ENCODE measurements at regions not wholly inside any gene's neighbourhood (a gene's known extent, or its start where the extent isn't known, plus 50 kb on each side); places are given as distances from the start of the nearest gene placed in this dataset.
"Not testable (repeated sequence)": the region's sequence is repeated elsewhere in the genome, so short reads cannot be mapped to it uniquely, and the experiment has no call there.

DNA sequence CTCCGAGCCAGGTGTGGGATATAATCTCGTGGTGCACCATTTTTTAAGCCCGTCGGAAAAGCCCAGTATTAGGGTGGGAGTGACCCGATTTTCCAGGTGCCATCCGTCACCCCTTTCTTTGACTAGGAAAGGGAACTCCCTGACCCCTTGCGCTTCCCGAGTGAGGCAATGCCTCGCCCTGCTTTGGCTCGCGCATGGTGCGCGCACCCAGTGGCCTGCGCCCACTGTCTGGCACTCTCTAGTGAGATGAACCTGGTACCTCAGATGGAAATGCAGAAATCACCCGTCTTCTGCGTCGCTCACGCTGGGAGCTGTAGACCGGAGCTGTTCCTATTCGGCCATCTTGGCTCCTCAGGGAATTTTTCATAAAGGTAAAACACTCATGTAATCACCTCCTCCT is 63.9 kb downstream of the RWDD3 start:
- H3K9me3 ChIP-seq (ENCODE audit: insufficient read depth, low read depth, low read length); H3K4me3 ChIP-seq (ENCODE audit: low read length); H3K27me3 ChIP-seq (ENCODE audit: insufficient read depth, low read length); H3K27ac ChIP-seq (ENCODE audit: low read length); H3K9ac ChIP-seq (ENCODE audit: low read depth, low read length); H3K36me3 ChIP-seq (ENCODE audit: insufficient read depth, low read depth, low read length); H3K4me1 ChIP-seq (ENCODE audit: insufficient read depth, low read length): not testable (repeated sequence)

GRCh38 chr1:95301091-95301490 is 67.1 kb downstream of the RWDD3 start:
- Histone ChIP-seq H3K9me3 (ENCODE audit: insufficient read depth, low read depth, low read length) (no peaks in the 10 kb centered on the region), H3K27ac (ENCODE audit: low read length) (no peak overlapping the region), H3K27me3 (ENCODE audit: insufficient read depth, low read length) (no peaks in the 10 kb centered on the region), H3K4me3 (ENCODE audit: low read length) (no peak overlapping the region), H3K36me3 (ENCODE audit: insufficient read depth, low read depth, low read length) (no peaks in the 10 kb centered on the region), H3K4me1 (ENCODE audit: insufficient read depth, low read length) (no peaks in the 10 kb centered on the region), H3K9ac (ENCODE audit: low read depth, low read length) (no peak overlapping the region)

DNA sequence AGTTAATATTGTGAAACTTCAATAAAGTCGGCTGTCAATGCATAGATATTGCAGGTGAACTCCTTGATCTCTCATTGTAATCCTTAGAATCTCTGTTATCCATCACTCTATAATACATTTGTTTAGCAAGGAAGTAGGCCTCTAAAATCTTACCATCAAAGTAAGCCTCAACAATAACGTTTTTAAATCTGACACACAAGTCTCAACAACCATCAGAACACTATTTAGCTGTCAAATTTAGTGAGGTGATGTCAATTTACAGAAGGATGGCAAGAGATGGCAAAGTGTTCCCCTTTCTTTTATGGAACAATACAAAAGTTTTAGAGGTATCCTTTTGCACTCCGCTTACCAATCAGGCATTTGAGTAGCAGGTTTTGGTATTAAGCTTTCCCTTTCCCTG is 67.6 kb downstream of the RWDD3 start:
- no peaks in the 10 kb centered on the region for H3K27me3 ChIP-seq (ENCODE audit: insufficient read depth, low read length)
- no peaks in the 10 kb centered on the region for H3K4me1 ChIP-seq (ENCODE audit: insufficient read depth, low read length)
- no peaks in the 10 kb centered on the region for H3K36me3 ChIP-seq (ENCODE audit: insufficient read depth, low read depth, low read length)
- H3K9ac ChIP-seq (ENCODE audit: low read depth, low read length) = no peak overlapping the region
- no peak overlapping the region for H3K4me3 ChIP-seq (ENCODE audit: low read length)
- H3K9me3 ChIP-seq (ENCODE audit: insufficient read depth, low read depth, low read length) = no peaks in the 10 kb centered on the region
- no peak overlapping the region for H3K27ac ChIP-seq (ENCODE audit: low read length)

GRCh38 chr1:95304803-95305202 is 70.8 kb downstream of the RWDD3 start:
- Histone ChIP-seq H3K27me3 (ENCODE audit: insufficient read depth, low read length) (no peaks in the 10 kb centered on the region), H3K9me3 (ENCODE audit: insufficient read depth, low read depth, low read length) (no peaks in the 10 kb centered on the region), H3K36me3 (ENCODE audit: insufficient read depth, low read depth, low read length) (no peaks in the 10 kb centered on the region), H3K4me3 (ENCODE audit: low read length) (no peak overlapping the region), H3K9ac (ENCODE audit: low read depth, low read length) (no peak overlapping the region), H3K27ac (ENCODE audit: low read length) (no peak overlapping the region), H3K4me1 (ENCODE audit: insufficient read depth, low read length) (peaks cover 2% of the 10 kb centered on the region; the same call in 1 of the 2 replicates)

- Histone ChIP-seq H3K4me3 (ENCODE audit: low read length) (no peak overlapping the region), H3K36me3 (ENCODE audit: insufficient read depth, low read depth, low read length) (no peaks in the 10 kb centered on the region), H3K27me3 (ENCODE audit: insufficient read depth, low read length) (no peaks in the 10 kb centered on the region), H3K9me3 (ENCODE audit: insufficient read depth, low read depth, low read length) (no peaks in the 10 kb centered on the region), H3K27ac (ENCODE audit: low read length) (no peak overlapping the region), H3K9ac (ENCODE audit: low read depth, low read length) (no peak overlapping the region), H3K4me1 (ENCODE audit: insufficient read depth, low read length) (peaks cover 2% of the 10 kb centered on the region; the same call in 1 of the 2 replicates)
These were observed 74.4 kb downstream of the RWDD3 start for GRCh38 chr1:95308276-95309030.

GRCh38 chr1:95309031-95309471 is 75.0 kb downstream of the RWDD3 start:
- no peak overlapping the region for H3K9ac ChIP-seq (ENCODE audit: low read depth, low read length)
- H3K4me3 ChIP-seq (ENCODE audit: low read length) = no peak overlapping the region
- H3K36me3 ChIP-seq (ENCODE audit: insufficient read depth, low read depth, low read length) = no peaks in the 10 kb centered on the region
- H3K27me3 ChIP-seq (ENCODE audit: insufficient read depth, low read length) = no peaks in the 10 kb centered on the region
- H3K9me3 ChIP-seq (ENCODE audit: insufficient read depth, low read depth, low read length) = no peaks in the 10 kb centered on the region
- peaks cover 2% of the 10 kb centered on the region; the same call in 1 of the 2 replicates for H3K4me1 ChIP-seq (ENCODE audit: insufficient read depth, low read length)
- H3K27ac ChIP-seq (ENCODE audit: low read length) = no peak overlapping the region

DNA sequence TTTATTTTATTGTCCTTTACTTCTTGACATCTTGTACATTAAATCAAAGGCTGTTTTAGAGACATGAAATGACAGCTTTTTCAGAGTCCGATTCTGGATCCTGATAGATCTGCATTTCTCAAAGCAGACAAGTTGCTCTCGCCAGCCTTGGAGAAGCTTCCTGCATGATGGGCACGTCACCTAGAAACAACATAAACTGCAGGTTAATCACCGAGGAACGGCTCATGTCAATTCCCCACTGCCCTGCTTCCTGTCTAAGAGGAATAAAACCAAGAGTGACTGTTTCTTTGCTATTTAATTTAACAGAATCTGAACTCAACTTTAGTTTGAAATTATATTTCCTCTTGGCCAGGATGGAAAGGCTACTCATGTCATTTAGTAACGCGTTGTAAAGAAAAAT is 77.0 kb downstream of the RWDD3 start:
- H3K4me3 ChIP-seq (ENCODE audit: low read length) = no peak overlapping the region
- H3K36me3 ChIP-seq (ENCODE audit: insufficient read depth, low read depth, low read length) = no peaks in the 10 kb centered on the region
- no peak overlapping the region for H3K27ac ChIP-seq (ENCODE audit: low read length)
- peaks cover 2% of the 10 kb centered on the region; the same call in 1 of the 2 replicates for H3K4me1 ChIP-seq (ENCODE audit: insufficient read depth, low read length)
- H3K9ac ChIP-seq (ENCODE audit: low read depth, low read length) = no peak overlapping the region
- H3K9me3 ChIP-seq (ENCODE audit: insufficient read depth, low read depth, low read length) = no peaks in the 10 kb centered on the region
- no peaks in the 10 kb centered on the region for H3K27me3 ChIP-seq (ENCODE audit: insufficient read depth, low read length)

DNA sequence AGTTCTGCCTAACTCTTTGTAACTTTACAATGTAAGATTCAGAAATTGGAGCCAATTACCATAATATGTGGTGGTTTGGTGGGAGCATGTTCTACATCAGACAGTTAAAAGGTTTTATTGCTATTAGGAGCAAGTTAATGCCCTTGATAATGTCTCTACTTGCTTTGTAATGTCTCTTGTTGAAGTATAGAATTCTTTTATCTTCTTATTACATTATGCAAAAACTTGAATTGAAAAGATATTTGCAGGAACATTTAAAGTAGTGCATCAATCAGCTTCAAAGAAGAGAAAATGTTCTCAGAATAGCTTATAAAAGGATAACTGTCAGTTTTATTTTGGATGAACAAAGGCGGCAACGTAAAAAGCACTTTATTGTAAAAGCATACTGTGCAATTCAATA is 77.8 kb downstream of the RWDD3 start:
- Histone ChIP-seq H3K4me1 (ENCODE audit: insufficient read depth, low read length) (peaks cover 2% of the 10 kb centered on the region; the same call in 1 of the 2 replicates), H3K9ac (ENCODE audit: low read depth, low read length) (no peak overlapping the region), H3K27me3 (ENCODE audit: insufficient read depth, low read length) (no peaks in the 10 kb centered on the region), H3K36me3 (ENCODE audit: insufficient read depth, low read depth, low read length) (no peaks in the 10 kb centered on the region), H3K27ac (ENCODE audit: low read length) (no peak overlapping the region), H3K9me3 (ENCODE audit: insufficient read depth, low read depth, low read length) (no peaks in the 10 kb centered on the region), H3K4me3 (ENCODE audit: low read length) (no peak overlapping the region)

GRCh38 chr1:95312181-95312580 is 78.2 kb downstream of the RWDD3 start:
- H3K27me3 ChIP-seq (ENCODE audit: insufficient read depth, low read length) = no peaks in the 10 kb centered on the region
- H3K9ac ChIP-seq (ENCODE audit: low read depth, low read length) = no peak overlapping the region
- H3K9me3 ChIP-seq (ENCODE audit: insufficient read depth, low read depth, low read length) = no peaks in the 10 kb centered on the region
- no peak overlapping the region for H3K27ac ChIP-seq (ENCODE audit: low read length)
- no peak overlapping the region for H3K4me3 ChIP-seq (ENCODE audit: low read length)
- peaks cover 2% of the 10 kb centered on the region; the same call in 1 of the 2 replicates for H3K4me1 ChIP-seq (ENCODE audit: insufficient read depth, low read length)
- no peaks in the 10 kb centered on the region for H3K36me3 ChIP-seq (ENCODE audit: insufficient read depth, low read depth, low read length)

DNA sequence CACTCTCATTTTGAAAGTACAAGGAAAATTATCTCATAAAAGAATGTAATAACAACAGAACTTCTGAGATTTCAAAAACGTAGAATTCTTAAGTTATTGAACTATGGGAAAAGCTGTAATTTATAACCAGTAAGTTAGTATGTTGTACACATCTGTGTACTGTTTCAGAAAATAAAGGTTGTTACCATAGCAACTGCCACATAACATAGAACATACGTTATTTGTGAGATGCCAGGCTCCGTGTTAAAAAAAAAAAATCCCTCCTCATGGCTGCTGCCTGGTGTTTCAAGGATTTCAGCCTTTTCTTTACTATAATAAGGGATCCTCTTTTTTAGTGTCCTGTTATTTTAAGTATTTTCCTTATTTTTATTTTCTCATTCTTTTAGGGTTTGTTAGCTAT is 79.5 kb downstream of the RWDD3 start:
- H3K36me3 ChIP-seq (ENCODE audit: insufficient read depth, low read depth, low read length) = no peaks in the 10 kb centered on the region
- no peak overlapping the region for H3K27ac ChIP-seq (ENCODE audit: low read length)
- no peak overlapping the region for H3K9ac ChIP-seq (ENCODE audit: low read depth, low read length)
- H3K27me3 ChIP-seq (ENCODE audit: insufficient read depth, low read length) = no peaks in the 10 kb centered on the region
- no peaks in the 10 kb centered on the region for H3K9me3 ChIP-seq (ENCODE audit: insufficient read depth, low read depth, low read length)
- no peak overlapping the region for H3K4me3 ChIP-seq (ENCODE audit: low read length)
- peaks cover 2% of the 10 kb centered on the region; the same call in 1 of the 2 replicates for H3K4me1 ChIP-seq (ENCODE audit: insufficient read depth, low read length)

- no peaks in the 10 kb centered on the region for H3K9me3 ChIP-seq (ENCODE audit: insufficient read depth, low read depth, low read length)
- no peaks in the 10 kb centered on the region for H3K27me3 ChIP-seq (ENCODE audit: insufficient read depth, low read length)
- H3K36me3 ChIP-seq (ENCODE audit: insufficient read depth, low read depth, low read length) = no peaks in the 10 kb centered on the region
- no peak overlapping the region for H3K27ac ChIP-seq (ENCODE audit: low read length)
- H3K4me3 ChIP-seq (ENCODE audit: low read length) = no peak overlapping the region
- no peaks in the 10 kb centered on the region for H3K4me1 ChIP-seq (ENCODE audit: insufficient read depth, low read length)
- H3K9ac ChIP-seq (ENCODE audit: low read depth, low read length) = no peak overlapping the region
These were observed 87.5 kb downstream of the RWDD3 start for GRCh38 chr1:95321531-95321930.

DNA sequence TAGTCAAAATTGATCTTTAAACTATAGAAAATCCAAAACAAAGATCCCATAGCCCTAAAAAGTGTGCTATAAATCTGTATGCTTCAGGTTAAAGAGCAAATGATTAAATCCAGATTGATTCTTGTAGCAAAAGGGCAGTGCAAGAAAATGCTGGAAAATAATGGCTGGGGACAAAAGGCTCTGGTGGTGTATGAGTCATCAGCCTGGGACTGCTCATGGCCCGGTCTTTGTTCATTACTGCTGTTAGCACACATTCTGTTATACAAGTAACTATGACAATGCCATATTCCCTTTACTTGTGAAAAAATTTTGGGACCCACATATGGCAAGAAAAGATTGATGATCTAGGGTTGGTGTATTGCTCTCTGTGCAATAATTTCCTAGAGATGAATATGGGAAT is 89.1 kb downstream of the RWDD3 start:
- H3K27me3 ChIP-seq (ENCODE audit: insufficient read depth, low read length) = no peaks in the 10 kb centered on the region
- no peak overlapping the region for H3K9ac ChIP-seq (ENCODE audit: low read depth, low read length)

More for the DNA sequence above, 89.1 kb downstream of the RWDD3 start:
- Histone ChIP-seq H3K36me3 (ENCODE audit: insufficient read depth, low read depth, low read length) (no peaks in the 10 kb centered on the region), H3K27ac (ENCODE audit: low read length) (no peak overlapping the region), H3K4me3 (ENCODE audit: low read length) (no peak overlapping the region), H3K9me3 (ENCODE audit: insufficient read depth, low read depth, low read length) (no peaks in the 10 kb centered on the region), H3K4me1 (ENCODE audit: insufficient read depth, low read length) (no peaks in the 10 kb centered on the region)
